Skeletal muscle tissue (tissue), 3 donors: ENCODE measurements at regions not wholly inside any gene's neighbourhood (a gene's known extent, or its start where the extent isn't known, plus 50 kb on each side); places are given as distances from the start of the nearest gene placed in this dataset.

ENCODE experiments used
- H3K27ac ChIP-seq: one replicate; pipeline ENCODE4 v1.7.0; 2013; ENCODE audit warnings: mild to moderate bottlenecking, low read depth, low read length, inconsistent platforms
- H3K27me3 ChIP-seq, 3 donors: one replicate each; pipeline ENCODE4 v1.7.0; 2013; ENCODE audit warnings: low read length in 3 of 3; ENCODE audit not compliant: control insufficient read depth in 3 of 3, insufficient read depth in 3 of 3
- H3K36me3 ChIP-seq, 3 donors: one replicate each; pipeline ENCODE4 v1.7.0; 2013; ENCODE audit warnings: low read length in 3 of 3; ENCODE audit not compliant: control insufficient read depth in 3 of 3, insufficient read depth in 3 of 3
- H3K4me1 ChIP-seq, 3 donors: one replicate each; pipeline ENCODE4 v1.7.0; 2013; ENCODE audit warnings: low read length in 3 of 3, mild to moderate bottlenecking in 3 of 3; ENCODE audit not compliant: control insufficient read depth in 3 of 3, insufficient read depth in 3 of 3
- H3K4me3 ChIP-seq, 3 donors: one replicate each; pipeline ENCODE4 v1.7.0; 2013; ENCODE audit warnings: low read length in 3 of 3
- H3K9ac ChIP-seq, 3 donors: one replicate each; pipeline ENCODE4 v1.7.0; 2013; ENCODE audit warnings: low read length in 3 of 3, mild to moderate bottlenecking in 3 of 3, moderate library complexity in 2 of 3, low read depth in 1 of 3
- H3K9me3 ChIP-seq, 3 donors: one replicate each; pipeline ENCODE4 v1.7.0; 2013; ENCODE audit warnings: low read length in 3 of 3; ENCODE audit not compliant: control insufficient read depth in 3 of 3
- donor health status: Osteomylitis.

DNA sequence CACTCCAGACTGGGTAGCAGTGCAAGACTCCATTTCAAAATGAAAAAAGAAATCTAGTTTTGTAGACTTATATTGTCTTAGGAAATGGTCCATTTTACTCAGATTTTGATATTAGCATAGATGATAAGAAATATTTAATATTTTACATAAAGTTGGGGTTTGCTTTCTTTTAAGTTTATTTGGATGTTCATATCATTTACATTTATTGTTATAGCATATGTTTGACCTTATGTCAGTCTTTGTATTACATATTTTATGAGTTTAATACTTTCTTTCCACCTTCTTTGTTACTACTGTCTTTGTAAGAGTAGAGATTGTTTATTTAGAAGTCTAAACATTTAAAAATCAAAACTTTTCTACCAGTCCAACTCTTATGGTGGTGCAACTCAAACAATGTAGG is 162.7 kb upstream of the OTX2 start:
- Histone ChIP-seq H3K9ac (no peak overlapping the region), H3K27me3 (no peaks in the 10 kb centered on the region), H3K4me3 (no peak overlapping the region), H3K36me3 (no peaks in the 10 kb centered on the region), H3K9me3 (no peaks in the 10 kb centered on the region), H3K4me1 (no peaks in the 10 kb centered on the region), H3K27ac (no peak overlapping the region)

DNA sequence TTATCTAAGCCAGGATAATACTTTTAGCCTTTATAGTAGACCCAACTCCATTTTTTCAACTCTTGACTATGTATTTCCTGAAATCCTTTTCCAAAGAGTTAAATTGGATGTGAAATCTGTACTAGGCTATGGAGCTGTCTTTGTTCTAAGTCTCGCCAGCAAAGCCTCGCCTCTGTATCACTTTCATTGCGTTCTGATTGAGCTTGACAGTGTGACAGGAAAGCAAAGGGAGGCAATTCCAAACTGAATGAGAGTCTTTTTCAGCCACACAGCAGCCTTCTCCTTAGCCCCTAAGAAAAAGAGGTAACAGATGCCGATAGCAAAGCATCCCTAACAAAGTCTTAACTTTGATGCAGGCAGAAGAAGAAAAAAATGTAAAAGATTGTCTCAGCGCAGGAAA is 154.6 kb upstream of the OTX2 start:
- H3K9me3 ChIP-seq = no peaks in the 10 kb centered on the region
- H3K27me3 ChIP-seq = no peaks in the 10 kb centered on the region
- H3K4me1 ChIP-seq = no peaks in the 10 kb centered on the region
- H3K36me3 ChIP-seq = no peaks in the 10 kb centered on the region
- no peak overlapping the region for H3K9ac ChIP-seq
- no peak overlapping the region for H3K4me3 ChIP-seq
- no peak overlapping the region for H3K27ac ChIP-seq

DNA sequence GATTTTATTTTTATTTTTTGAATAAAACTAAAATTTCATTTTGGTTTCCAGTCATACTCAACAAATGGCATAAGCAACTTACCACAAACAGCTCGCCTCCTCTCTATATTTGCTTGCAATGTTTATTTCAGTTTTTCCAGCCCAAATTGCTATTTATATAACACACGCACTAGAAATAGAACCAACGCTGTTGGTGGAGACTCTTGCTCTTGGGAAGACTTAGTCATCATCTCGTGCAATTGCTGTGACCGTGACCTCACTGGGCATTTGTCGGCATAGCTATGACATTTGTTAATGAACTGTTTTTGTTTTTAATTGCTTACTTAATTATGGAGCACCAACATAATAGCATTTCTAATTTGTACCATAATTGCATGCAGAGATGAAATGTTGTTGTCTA is 153.1 kb upstream of the OTX2 start:
- Histone ChIP-seq H3K9ac (no peak overlapping the region), H3K4me3 (peak overlapping the region in 1 of 3 donors; percentile 25), H3K27ac (peak overlapping the region; percentile 20), H3K27me3 (no peaks in the 10 kb centered on the region), H3K36me3 (no peaks in the 10 kb centered on the region), H3K9me3 (no peaks in the 10 kb centered on the region), H3K4me1 (no peaks in the 10 kb centered on the region)

DNA sequence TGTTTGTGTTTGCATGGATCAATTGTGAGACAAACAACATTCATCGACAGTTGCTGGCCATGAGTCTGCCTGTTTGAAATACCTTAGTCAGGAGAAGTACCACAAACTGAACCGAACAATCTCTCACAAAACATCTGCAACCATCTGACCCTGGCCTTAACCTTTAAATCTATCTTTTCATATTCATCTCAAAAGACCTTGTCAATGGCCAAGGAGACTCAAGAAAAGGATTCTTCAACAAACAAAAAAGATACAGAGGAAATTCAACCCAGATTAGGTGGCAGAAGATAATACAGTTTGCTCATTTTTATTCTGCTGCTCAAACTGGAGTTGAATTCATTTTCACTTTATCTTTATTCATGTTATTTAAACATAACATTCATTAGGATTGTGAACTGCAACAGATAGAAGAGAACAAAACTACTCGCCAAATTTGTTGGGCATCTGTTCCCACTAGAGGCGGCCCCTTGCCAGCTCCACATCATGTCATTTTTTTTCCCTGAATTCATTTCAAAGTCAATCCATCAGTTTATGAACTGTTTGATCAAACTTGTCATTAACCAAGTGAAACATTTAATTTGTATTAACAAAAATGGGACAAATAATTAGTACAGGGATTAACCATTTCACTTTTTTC is 152.3 kb upstream of the OTX2 start:
- H3K36me3 ChIP-seq = no peaks in the 10 kb centered on the region
- H3K27ac ChIP-seq = peak overlapping the region; percentile 20
- H3K4me3 ChIP-seq = peak overlapping the region in 1 of 3 donors; percentile 46
- no peaks in the 10 kb centered on the region for H3K27me3 ChIP-seq
- H3K9ac ChIP-seq = no peak overlapping the region
- H3K9me3 ChIP-seq = no peaks in the 10 kb centered on the region
- no peaks in the 10 kb centered on the region for H3K4me1 ChIP-seq

DNA sequence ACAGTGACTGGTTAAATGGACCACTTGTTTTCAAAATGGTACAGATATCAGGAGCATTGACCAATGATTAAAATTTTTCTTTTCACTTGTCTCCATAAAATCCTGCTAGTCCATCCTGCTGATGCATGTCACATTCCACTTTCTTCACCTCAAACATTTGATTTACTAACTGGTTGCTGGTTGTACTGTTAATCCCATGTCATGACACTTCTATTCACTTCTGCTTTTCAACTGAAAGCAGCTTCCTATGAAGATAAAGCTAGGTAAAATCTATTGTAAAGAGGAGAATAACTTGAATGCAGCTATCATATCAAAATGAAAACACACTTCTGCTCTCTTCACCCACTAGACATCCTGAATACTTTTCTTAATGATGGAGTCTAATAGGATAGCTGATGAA is 149.6 kb upstream of the OTX2 start:
- Histone ChIP-seq H3K4me1 (no peaks in the 10 kb centered on the region), H3K4me3 (no peak overlapping the region), H3K36me3 (no peaks in the 10 kb centered on the region), H3K27ac (no peak overlapping the region), H3K9ac (no peak overlapping the region), H3K9me3 (no peaks in the 10 kb centered on the region), H3K27me3 (no peaks in the 10 kb centered on the region)

DNA sequence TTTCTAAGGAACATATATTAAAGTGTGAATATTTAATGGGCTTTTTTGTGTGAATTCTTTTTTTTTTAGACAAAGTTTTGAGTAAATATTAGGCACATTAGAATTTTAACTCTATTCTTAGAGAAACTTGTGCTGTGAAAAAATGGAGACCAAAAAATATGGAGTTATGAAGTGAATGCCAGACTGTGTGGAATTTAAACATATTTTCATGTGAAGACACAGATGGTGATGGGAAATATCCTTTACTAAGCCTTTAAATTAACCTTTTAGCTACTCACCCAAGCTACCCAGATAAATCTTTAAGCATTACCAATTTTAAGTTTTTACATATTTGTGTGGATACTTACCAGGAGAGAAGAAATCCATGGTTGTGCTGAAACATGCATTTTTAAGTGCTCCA is 148.8 kb upstream of the OTX2 start:
- no peaks in the 10 kb centered on the region for H3K9me3 ChIP-seq
- no peak overlapping the region for H3K9ac ChIP-seq
- H3K4me3 ChIP-seq = no peak overlapping the region
- H3K27me3 ChIP-seq = no peaks in the 10 kb centered on the region
- H3K36me3 ChIP-seq = no peaks in the 10 kb centered on the region
- H3K27ac ChIP-seq = no peak overlapping the region
- no peaks in the 10 kb centered on the region for H3K4me1 ChIP-seq

DNA sequence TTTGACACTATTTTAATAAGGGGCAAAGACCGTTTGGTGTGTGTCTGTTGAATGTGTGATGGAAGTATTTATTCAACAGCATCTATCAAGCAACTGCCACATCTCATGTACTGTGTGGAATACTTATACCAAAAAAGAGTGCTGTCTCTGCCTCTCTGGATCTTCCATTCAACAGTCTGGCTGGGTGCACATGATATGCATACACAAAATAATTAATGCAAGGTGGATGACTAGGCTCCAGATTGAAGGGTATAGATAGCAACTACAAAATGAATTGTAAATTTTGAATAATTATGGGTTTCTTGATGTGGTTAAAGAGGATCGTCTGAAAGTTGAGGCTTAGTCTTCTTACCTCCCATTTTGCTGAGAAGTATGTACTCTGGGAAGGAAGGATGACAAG is 145.9 kb upstream of the OTX2 start:
- Histone ChIP-seq H3K9ac (no peak overlapping the region), H3K27ac (no peak overlapping the region), H3K27me3 (no peaks in the 10 kb centered on the region), H3K9me3 (no peaks in the 10 kb centered on the region), H3K4me3 (no peak overlapping the region), H3K36me3 (no peaks in the 10 kb centered on the region), H3K4me1 (no peaks in the 10 kb centered on the region)

DNA sequence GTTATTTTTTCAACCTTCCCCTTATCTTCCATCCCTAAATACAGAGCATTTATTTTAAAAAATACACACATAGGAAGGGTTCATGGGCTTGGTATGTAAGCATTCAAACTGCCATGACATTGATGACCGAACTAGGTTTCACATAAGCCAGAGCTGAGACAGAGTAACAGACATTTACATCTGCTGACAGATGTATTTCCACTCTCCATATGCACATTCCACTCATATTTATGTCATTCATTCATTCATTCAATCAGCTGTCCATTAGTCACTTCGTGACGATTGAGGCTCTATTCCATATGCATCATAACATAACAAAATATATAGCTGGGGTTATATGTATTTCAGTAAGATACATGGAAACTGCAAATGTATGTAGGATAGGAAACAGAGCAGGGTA is 145.5 kb upstream of the OTX2 start:
- H3K4me1 ChIP-seq = no peaks in the 10 kb centered on the region
- no peaks in the 10 kb centered on the region for H3K27me3 ChIP-seq
- no peak overlapping the region for H3K27ac ChIP-seq
- no peak overlapping the region for H3K4me3 ChIP-seq
- no peaks in the 10 kb centered on the region for H3K9me3 ChIP-seq
- no peak overlapping the region for H3K9ac ChIP-seq
- no peaks in the 10 kb centered on the region for H3K36me3 ChIP-seq

DNA sequence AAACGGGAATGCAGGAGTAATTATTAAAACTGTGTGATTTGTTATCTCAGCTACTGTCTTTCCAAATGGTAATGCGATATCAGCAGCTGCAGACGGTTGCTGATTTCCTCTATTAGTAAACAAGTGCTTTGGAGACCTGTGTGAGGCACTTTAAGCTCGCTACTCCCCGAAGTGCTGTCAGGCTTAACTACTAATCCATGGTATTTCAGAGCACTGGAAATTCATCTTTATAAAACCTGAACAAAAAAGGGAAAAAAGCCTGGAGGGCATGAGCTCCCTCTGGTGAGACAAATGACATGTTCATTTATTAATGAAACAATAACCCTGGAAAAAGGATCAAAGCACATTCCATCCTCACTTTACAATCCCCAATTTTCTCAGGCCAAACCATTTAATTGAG is 143.6 kb upstream of the OTX2 start:
- Histone ChIP-seq H3K9me3 (no peaks in the 10 kb centered on the region), H3K9ac (no peak overlapping the region), H3K36me3 (no peaks in the 10 kb centered on the region), H3K4me3 (no peak overlapping the region), H3K27ac (no peak overlapping the region), H3K27me3 (no peaks in the 10 kb centered on the region), H3K4me1 (no peaks in the 10 kb centered on the region)

DNA sequence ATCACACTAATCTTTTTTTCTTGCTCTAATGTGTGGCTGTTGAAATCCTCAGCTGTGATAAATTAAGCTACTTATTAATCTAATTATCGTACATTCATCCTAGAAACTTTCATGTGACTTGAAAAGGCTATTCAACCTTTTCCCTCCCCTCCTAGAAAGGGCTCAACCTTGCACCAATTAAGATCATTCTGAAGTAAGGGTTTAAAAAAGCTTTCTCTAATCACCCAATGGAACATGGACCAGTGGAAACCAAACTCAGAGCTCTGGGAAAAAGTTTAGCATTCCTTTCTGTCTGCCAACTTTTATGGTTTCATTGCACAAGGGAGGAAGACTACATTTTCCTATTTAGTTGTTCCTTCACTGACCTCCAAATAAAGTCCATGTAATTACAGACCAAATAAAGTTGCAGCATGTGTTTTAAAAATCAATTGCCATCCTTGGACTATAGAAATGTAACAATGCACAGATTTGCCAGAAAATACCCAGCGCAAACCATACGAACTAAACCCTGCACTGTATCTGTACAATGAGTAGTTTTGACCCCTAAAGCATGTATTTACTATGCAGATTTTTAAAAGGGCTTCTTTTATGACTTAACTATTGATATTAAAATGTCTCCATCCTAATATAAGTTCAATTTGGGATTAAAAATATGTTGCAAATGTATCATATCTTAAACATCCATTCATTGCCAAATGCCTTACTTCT is 142.6 kb upstream of the OTX2 start:
- no peaks in the 10 kb centered on the region for H3K27me3 ChIP-seq
- H3K27ac ChIP-seq = no peak overlapping the region

More for the DNA sequence above, 142.6 kb upstream of the OTX2 start:
- no peak overlapping the region for H3K9ac ChIP-seq
- H3K4me1 ChIP-seq = no peaks in the 10 kb centered on the region
- H3K4me3 ChIP-seq = no peak overlapping the region
- no peaks in the 10 kb centered on the region for H3K9me3 ChIP-seq
- H3K36me3 ChIP-seq = no peaks in the 10 kb centered on the region
